Activated T-cell treated with anti-CD3 and anti-CD28 coated beads, Interleukin-2, amount 50 U/mL, for 4 hours (primary cell): ENCODE measurements at regions not wholly inside any gene's neighbourhood (a gene's known extent, or its start where the extent isn't known, plus 50 kb on each side); places are given as distances from the start of the nearest gene placed in this dataset.

Source experiments
- ATAC-seq, 2 donors: fragments of 200-7000 bp; cut with Tn5 transposase; one replicate each; pipeline ENCODE4 v1.10.0; 2021
- DNase-seq: peaks from one replicate; pipeline ENCODE4 v3.0.0-alpha.2; 2020
- H3K27me3 Mint-ChIP-seq: one replicate; pipeline ENCODE4 v1.8.0; 2021; ENCODE audit warnings: low read depth, mixed read lengths
- H3K36me3 Mint-ChIP-seq: one replicate; pipeline ENCODE4 v1.8.0; 2022; ENCODE audit warnings: mixed read lengths; ENCODE audit not compliant: insufficient read depth
- H3K4me1 Mint-ChIP-seq: one replicate; pipeline ENCODE4 v1.8.0; 2021; ENCODE audit warnings: low read depth, mixed read lengths
- H3K4me3 Mint-ChIP-seq: one replicate; pipeline ENCODE4 v1.8.0; 2021; ENCODE audit warnings: mild to moderate bottlenecking, moderate library complexity, mixed read lengths
- H3K9me3 Mint-ChIP-seq: one replicate; pipeline ENCODE4 v1.8.0; 2021; ENCODE audit warnings: mixed read lengths

GRCh38 chr14:87879389-87879788 lies 113.6 kb downstream of the GALC start:
- Mint-ChIP-seq H3K9me3 (no peaks in the 10 kb centered on the region), H3K4me3 (no peak overlapping the region), H3K27me3 (peaks cover 11% of the 10 kb centered on the region), H3K4me1 (no peaks in the 10 kb centered on the region), H3K36me3 (no peaks in the 10 kb centered on the region)
- no peak for DNase-seq
- no peak for ATAC-seq

- no peaks in the 10 kb centered on the region for H3K4me1 Mint-ChIP-seq
- DNase-seq: no peak
- no peak for ATAC-seq
- H3K36me3 Mint-ChIP-seq: no peaks in the 10 kb centered on the region
- no peaks in the 10 kb centered on the region for H3K9me3 Mint-ChIP-seq
- H3K4me3 Mint-ChIP-seq: no peak overlapping the region
- H3K27me3 Mint-ChIP-seq: peaks cover 11% of the 10 kb centered on the region
Observed at GRCh38 chr14:87878959-87879358, 114.0 kb downstream of the GALC start.

- Mint-ChIP-seq H3K9me3 (no peaks in the 10 kb centered on the region), H3K36me3 (no peaks in the 10 kb centered on the region), H3K4me3 (no peak overlapping the region), H3K4me1 (no peaks in the 10 kb centered on the region), H3K27me3 (peaks cover 11% of the 10 kb centered on the region)
- DNase-seq (no peak), ATAC-seq (no peak)
Observed at GRCh38 chr14:87877877-87878276, 115.1 kb downstream of the GALC start.

GRCh38 chr14:87874676-87875075 lies 118.3 kb downstream of the GALC start:
- no peaks in the 10 kb centered on the region for H3K9me3 Mint-ChIP-seq
- peaks cover 9% of the 10 kb centered on the region for H3K27me3 Mint-ChIP-seq
- no peak for ATAC-seq

GRCh38 chr14:87873741-87874140 lies 119.2 kb downstream of the GALC start:
- no peak for ATAC-seq
- no peaks in the 10 kb centered on the region for H3K9me3 Mint-ChIP-seq

More at GRCh38 chr14:87874676-87875075, 118.3 kb downstream of the GALC start:
- Mint-ChIP-seq H3K4me1 (peaks cover 2% of the 10 kb centered on the region), H3K4me3 (no peak overlapping the region), H3K36me3 (no peaks in the 10 kb centered on the region)
- DNase-seq: no peak

GRCh38 chr14:87869619-87870583 lies 123.1 kb downstream of the GALC start:
- H3K27me3 Mint-ChIP-seq: peaks cover 5% of the 10 kb centered on the region
- H3K4me1 Mint-ChIP-seq: peaks cover 2% of the 10 kb centered on the region
- H3K4me3 Mint-ChIP-seq: no peak overlapping the region
- no peaks in the 10 kb centered on the region for H3K9me3 Mint-ChIP-seq
- H3K36me3 Mint-ChIP-seq: no peaks in the 10 kb centered on the region
- no peak for DNase-seq
- ATAC-seq: peak; percentile 81 to 87

More at GRCh38 chr14:87873741-87874140, 119.2 kb downstream of the GALC start:
- no peak for DNase-seq
- Mint-ChIP-seq H3K27me3 (peaks cover 6% of the 10 kb centered on the region), H3K36me3 (no peaks in the 10 kb centered on the region), H3K4me1 (peaks cover 2% of the 10 kb centered on the region), H3K4me3 (no peak overlapping the region)

GRCh38 chr14:87868920-87869319 lies 124.1 kb downstream of the GALC start:
- Mint-ChIP-seq H3K36me3 (no peaks in the 10 kb centered on the region), H3K4me1 (peaks cover 2% of the 10 kb centered on the region), H3K4me3 (no peak overlapping the region), H3K27me3 (peaks cover 5% of the 10 kb centered on the region), H3K9me3 (no peaks in the 10 kb centered on the region)
- ATAC-seq (no peak), DNase-seq (no peak)

- ATAC-seq (no peak), DNase-seq (no peak)
- no peak overlapping the region for H3K4me3 Mint-ChIP-seq
- no peaks in the 10 kb centered on the region for H3K4me1 Mint-ChIP-seq
- peaks cover 3% of the 10 kb centered on the region for H3K27me3 Mint-ChIP-seq
- H3K9me3 Mint-ChIP-seq: no peaks in the 10 kb centered on the region
- no peaks in the 10 kb centered on the region for H3K36me3 Mint-ChIP-seq
Observed at GRCh38 chr14:87866116-87866515, 126.9 kb downstream of the GALC start.

- Mint-ChIP-seq H3K4me1 (no peaks in the 10 kb centered on the region), H3K9me3 (peaks cover 4% of the 10 kb centered on the region), H3K4me3 (no peak overlapping the region), H3K36me3 (no peaks in the 10 kb centered on the region), H3K27me3 (peaks cover 3% of the 10 kb centered on the region)
- no peak for ATAC-seq
- no peak for DNase-seq
Observed at GRCh38 chr14:87864356-87865270, 128.4 kb downstream of the GALC start.

- ATAC-seq: no peak
- H3K4me1 Mint-ChIP-seq: no peaks in the 10 kb centered on the region
Observed at GRCh38 chr14:87863047-87863446, 129.9 kb downstream of the GALC start.

GRCh38 chr14:87852107-87852506 lies 140.9 kb downstream of the GALC start:
- ATAC-seq (no peak), DNase-seq (no peak)
- no peak overlapping the region for H3K4me3 Mint-ChIP-seq
- H3K36me3 Mint-ChIP-seq: no peaks in the 10 kb centered on the region
- no peaks in the 10 kb centered on the region for H3K9me3 Mint-ChIP-seq
- peaks cover 11% of the 10 kb centered on the region for H3K27me3 Mint-ChIP-seq
- H3K4me1 Mint-ChIP-seq: no peaks in the 10 kb centered on the region

More at GRCh38 chr14:87863047-87863446, 129.9 kb downstream of the GALC start:
- Mint-ChIP-seq H3K36me3 (no peaks in the 10 kb centered on the region), H3K27me3 (peaks cover 3% of the 10 kb centered on the region), H3K9me3 (peaks cover 4% of the 10 kb centered on the region), H3K4me3 (no peak overlapping the region)
- no peak for DNase-seq

GRCh38 chr14:87851190-87851589 lies 141.8 kb downstream of the GALC start:
- H3K4me1 Mint-ChIP-seq: no peaks in the 10 kb centered on the region
- H3K4me3 Mint-ChIP-seq: no peak overlapping the region
- H3K9me3 Mint-ChIP-seq: no peaks in the 10 kb centered on the region
- no peaks in the 10 kb centered on the region for H3K36me3 Mint-ChIP-seq
- H3K27me3 Mint-ChIP-seq: peaks cover 11% of the 10 kb centered on the region
- DNase-seq (no peak), ATAC-seq (no peak)

- H3K4me1 Mint-ChIP-seq: no peaks in the 10 kb centered on the region
- H3K36me3 Mint-ChIP-seq: no peaks in the 10 kb centered on the region
- H3K27me3 Mint-ChIP-seq: peaks cover 7% of the 10 kb centered on the region
- no peak for DNase-seq
- no peak for ATAC-seq
- no peak overlapping the region for H3K4me3 Mint-ChIP-seq
- H3K9me3 Mint-ChIP-seq: no peaks in the 10 kb centered on the region
Observed at GRCh38 chr14:87847216-87847755, 145.7 kb downstream of the GALC start.

- peaks cover 3% of the 10 kb centered on the region for H3K9me3 Mint-ChIP-seq
- no peaks in the 10 kb centered on the region for H3K36me3 Mint-ChIP-seq
- no peak for DNase-seq
- ATAC-seq: no peak
- H3K27me3 Mint-ChIP-seq: peaks cover 5% of the 10 kb centered on the region
- no peak overlapping the region for H3K4me3 Mint-ChIP-seq
- H3K4me1 Mint-ChIP-seq: no peaks in the 10 kb centered on the region
Observed at GRCh38 chr14:87840906-87841305, 152.1 kb downstream of the GALC start.
